IPS-18c (cell line): ENCODE measurements at regions not wholly inside any gene's neighbourhood (a gene's known extent, or its start where the extent isn't known, plus 50 kb on each side); places are given as distances from the start of the nearest gene placed in this dataset.

Experiments used
- H3K4me3 ChIP-seq: 2 replicates; pipeline ENCODE4 v1.7.0; 2013; ENCODE audit warnings: low read depth, mild to moderate bottlenecking, low read length, moderate library complexity; ENCODE audit not compliant: insufficient read depth
- H3K9me3 ChIP-seq: one replicate; pipeline ENCODE4 v1.6.1; 2013; ENCODE audit warnings: mild to moderate bottlenecking, low read length, moderate library complexity; ENCODE audit not compliant: control insufficient read depth, insufficient read depth

DNA sequence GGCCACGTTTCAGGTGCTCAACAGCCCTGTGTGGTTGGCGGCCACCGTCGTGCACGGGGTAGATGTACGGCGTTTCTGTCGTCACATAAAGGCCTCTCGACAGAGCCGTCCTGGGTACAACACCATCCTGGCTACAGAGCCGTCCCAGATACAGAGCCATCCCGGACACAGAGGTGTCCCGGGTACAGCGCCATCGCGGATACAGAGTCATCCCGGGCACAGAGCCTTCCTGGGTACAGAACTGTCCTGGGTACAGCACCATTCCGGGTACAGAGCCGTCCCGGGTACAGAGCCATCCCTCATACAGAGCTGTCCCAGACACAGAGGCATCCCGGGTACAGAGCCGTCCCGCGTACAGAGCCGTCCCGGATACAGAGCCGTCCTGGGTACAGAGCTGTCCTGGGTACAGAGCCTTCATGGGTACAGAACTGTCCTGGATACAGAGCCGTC is 222.7 kb upstream of the SOX1 start:
- Histone ChIP-seq H3K4me3 (no peak overlapping the region), H3K9me3 (peaks cover 2% of the 10 kb centered on the region)

DNA sequence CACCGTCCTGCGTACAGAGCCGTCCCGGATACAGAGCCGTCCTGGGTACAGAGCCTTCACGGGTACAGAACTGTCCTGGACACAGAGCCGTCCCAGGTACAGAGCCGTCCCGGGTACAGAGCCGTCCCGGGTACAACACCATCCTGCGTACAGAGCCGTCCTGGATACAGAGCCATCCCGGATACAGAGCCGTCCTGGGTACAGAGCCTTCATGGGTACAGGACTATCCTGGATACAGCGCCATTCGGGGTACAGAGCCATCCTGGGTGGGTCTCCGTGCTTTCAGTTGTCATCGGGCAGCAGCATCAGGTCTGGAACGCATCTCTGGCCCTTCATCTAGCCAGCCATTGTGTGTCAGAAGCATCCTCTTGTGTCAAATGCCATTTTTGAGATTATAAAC is 222.3 kb upstream of the SOX1 start:
- Histone ChIP-seq H3K9me3 (peaks cover 2% of the 10 kb centered on the region), H3K4me3 (no peak overlapping the region)

DNA sequence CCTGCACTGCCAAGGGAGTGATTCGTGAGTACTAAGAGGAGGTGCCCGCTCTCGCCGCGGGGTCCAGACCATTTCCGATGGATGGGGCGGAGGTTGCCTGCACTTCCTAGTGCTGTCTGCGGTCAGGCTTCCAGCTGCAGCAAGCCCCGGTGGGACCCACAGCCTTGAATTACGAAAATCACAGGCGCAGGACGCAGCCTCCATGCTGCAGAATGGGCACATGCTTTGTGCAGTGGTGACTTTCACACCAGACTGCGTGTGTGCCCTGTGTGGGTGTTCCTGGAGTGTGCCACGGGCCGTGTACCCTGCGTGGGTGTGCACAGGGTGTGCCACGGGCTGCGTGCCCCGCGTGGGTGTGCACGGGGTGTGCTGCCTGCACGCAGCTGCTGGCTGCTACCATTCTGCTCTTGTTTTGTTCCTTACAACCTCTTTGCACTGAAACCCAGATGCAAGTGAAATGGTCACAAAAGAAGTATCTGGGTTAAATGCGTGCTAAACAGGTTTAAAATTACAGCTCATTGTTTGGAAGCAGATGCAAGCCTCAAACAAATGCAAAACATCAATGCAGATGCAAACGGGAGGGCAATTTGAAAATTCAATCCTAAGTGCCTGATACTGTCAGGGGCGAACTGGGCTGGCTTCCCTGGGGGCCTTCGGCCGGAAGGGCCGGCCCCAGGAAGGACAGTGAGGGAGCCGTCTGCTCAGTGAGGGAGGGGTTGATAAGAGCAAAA is 221.2 kb upstream of the SOX1 start:
- Histone ChIP-seq H3K9me3 (peaks cover 2% of the 10 kb centered on the region), H3K4me3 (peak overlapping the region; percentile 32; the same call in 1 of the 2 replicates)

DNA sequence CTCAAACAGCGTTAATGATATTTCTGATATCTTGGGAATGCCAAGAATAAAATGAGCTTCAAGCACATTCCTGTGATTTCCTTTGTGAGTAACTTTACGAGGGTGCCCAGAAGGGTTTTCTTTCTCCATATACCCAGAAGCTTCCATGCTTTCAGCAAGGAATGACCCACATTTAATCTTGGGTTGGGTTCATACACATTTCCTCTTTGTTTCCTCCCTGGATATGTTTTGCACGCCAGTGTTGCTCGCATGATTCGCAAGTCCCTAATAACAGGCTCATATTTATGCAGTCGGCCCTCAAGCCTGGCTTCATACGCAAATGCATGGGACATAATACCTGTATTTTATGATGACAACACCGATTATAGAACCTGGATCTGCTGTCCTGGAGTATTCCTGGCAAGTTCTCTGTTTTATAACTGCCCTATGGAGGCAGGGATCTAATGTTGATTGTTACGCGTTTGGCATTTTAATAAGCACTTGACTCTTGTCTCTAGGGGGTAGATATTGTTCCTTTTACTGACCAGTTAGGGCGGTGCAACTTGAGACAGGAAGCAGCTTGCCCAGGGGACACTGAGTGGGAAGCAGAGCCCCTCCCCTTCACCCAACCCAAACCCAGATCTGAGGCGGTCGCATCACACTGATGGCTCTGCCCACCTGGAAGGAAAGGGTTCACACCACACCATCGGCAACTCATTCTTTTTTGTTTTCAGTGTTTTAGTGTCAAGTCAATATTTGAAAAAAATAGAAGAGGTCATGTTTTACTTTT is 220.4 kb upstream of the SOX1 start:
- Histone ChIP-seq H3K9me3 (peaks cover 2% of the 10 kb centered on the region), H3K4me3 (peak overlapping the region; percentile 0; the same call in 1 of the 2 replicates)

DNA sequence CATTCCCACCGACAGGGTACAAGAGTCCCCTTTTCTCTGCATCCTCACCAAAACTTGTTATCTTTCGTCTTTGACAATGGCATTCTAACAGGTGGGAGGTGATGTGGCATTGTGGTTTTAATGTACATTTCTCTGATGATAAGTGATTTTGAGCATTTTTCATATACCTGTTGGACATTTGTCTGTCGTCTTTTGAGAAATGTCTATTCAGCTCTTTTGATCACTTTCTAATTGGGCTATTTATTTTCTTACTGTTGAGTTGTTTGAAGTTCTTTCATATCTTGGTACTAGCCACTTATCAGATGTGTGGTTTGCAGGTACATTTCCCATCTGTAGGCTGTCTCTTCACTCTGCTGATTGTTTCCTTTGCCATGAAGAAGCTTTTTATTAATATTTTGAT is 219.0 kb upstream of the SOX1 start:
- H3K4me3 ChIP-seq: no peak overlapping the region
- peaks cover 2% of the 10 kb centered on the region for H3K9me3 ChIP-seq

DNA sequence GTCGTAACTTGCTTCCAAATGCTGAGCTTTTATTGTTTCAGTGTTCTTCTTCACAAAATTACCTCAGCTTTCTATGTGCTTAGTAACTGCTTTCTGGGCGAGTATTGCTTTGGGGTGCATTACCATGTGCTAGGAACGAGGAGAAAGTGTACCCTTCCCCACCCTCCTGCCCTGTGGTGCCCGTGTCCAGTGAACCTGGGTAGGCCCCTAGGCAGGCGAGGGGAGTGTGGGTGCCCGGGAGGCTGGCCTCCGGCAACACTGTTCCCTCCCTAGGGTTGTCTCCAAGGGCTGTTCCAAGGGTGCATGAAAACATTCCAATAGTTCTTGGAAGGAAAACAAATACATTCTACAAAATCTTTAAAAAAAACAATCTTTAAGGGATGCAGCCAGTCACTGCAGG is 216.5 kb upstream of the SOX1 start:
- H3K4me3 ChIP-seq: no peak overlapping the region
- no peaks in the 10 kb centered on the region for H3K9me3 ChIP-seq

DNA sequence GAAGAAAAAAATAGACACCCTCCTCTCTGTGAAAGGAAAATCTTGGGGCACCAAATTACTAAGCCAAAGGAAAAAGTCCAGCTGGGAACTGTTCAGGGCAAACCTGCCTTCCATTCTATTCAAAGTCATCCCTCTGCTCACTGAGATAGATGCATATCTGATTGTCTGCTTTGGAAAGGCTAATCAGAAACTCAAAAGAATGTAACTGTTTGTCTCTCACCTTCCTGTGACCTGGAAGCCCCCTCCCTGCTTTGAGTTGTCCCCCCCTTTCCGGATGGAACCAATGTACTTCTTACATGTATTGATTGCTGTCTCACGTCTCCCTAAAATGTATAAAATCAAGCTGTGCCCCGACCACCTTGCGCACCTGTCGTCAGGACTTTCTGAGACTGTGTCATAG is 216.0 kb upstream of the SOX1 start:
- H3K9me3 ChIP-seq: no peaks in the 10 kb centered on the region
- no peak overlapping the region for H3K4me3 ChIP-seq

DNA sequence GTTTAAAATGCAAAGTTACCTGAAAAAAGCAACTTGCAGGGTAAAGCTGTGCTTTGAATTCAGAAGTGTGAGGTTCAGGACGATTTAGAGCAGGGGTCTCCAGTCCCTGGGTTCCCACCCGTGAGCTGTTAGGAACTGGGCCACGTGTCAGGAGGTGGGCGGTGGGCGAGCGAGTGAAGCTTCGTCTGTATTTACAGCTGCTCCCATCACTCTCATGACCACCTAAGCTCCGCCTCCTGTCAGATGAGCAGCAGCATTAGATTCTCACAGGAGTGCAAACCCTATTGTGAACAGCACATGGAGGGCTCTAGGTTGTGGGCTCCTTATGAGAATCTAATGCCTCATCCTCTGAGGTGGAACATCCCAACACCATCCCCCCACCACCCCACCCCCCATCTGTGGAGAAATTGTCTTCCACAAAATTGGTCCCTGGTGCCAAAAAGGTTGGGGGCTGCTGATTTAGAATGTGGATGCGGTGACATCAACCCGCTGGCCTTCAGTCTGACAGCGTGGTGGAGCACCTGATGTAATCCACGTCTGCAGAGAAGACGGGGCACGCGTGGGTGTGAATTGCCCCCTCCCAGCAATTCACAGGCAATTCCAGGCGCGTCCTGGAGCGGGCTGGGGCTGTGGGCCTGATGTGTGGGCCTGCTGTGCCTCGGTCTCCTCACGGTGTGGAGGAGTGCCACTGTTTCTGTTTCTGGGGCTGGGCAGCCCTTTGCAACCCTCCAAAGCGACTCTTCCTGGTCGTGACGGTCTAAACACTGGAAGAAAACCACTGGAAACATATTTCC is 214.0 kb upstream of the SOX1 start:
- Histone ChIP-seq H3K9me3 (no peaks in the 10 kb centered on the region), H3K4me3 (no peak overlapping the region)

DNA sequence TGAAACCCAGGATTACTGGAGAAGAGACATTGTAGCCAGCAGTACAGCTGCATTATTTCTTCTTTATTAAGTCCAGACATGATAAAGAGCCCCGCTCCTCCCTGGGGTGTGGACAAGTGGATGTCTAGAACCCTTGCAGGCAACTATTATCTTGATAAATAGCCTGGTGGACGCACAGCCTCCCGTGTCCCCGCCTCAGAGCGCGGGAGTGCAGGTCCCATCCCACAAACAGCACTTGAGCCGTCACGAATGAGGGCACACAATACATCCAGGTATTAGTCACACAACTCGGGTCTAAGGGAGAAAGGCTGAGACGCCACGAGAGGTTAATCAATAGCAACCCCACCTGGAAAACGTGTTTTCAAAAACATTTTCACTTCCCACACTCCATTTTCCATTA is 213.2 kb upstream of the SOX1 start:
- Histone ChIP-seq H3K9me3 (no peaks in the 10 kb centered on the region), H3K4me3 (no peak overlapping the region)

DNA sequence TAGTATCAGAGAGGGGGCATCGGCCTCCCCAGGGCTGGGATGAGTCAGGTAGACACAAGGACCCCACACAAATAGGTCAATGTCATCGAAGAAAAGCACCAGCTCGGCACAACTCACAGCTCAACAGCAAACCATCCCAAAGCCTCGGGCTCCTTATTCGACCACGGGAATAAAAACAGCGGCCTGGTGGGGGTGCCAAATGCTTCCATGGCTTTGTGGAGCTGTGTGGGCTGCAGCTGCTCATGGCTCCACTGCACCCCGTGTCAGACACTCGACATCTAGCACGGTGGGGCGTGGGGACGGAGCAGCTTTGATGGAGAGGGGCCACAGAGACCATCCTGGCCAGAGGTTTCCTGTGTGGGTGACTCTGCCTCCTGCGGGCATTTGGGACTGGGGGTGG is 212.5 kb upstream of the SOX1 start:
- Histone ChIP-seq H3K9me3 (no peaks in the 10 kb centered on the region), H3K4me3 (no peak overlapping the region)

DNA sequence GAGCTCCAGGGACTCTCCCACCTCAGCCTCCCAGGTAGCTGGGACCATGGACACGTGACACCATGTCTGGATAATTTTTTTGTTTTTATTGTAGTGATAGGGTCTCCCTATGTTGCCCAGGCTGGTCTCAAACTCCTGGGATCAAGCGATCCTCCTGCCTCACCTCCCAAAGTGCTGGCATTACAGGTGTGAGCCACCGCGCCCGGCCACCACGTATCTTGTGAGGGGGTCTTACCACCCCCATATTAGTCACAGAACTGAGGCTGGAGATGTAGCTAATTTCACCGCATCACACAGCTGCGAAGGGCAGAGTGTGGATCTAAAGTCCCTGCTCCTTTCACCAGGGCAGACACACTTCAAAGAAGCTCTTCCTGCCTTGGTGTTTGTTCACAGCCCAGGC is 211.8 kb upstream of the SOX1 start:
- Histone ChIP-seq H3K4me3 (no peak overlapping the region), H3K9me3 (no peaks in the 10 kb centered on the region)

DNA sequence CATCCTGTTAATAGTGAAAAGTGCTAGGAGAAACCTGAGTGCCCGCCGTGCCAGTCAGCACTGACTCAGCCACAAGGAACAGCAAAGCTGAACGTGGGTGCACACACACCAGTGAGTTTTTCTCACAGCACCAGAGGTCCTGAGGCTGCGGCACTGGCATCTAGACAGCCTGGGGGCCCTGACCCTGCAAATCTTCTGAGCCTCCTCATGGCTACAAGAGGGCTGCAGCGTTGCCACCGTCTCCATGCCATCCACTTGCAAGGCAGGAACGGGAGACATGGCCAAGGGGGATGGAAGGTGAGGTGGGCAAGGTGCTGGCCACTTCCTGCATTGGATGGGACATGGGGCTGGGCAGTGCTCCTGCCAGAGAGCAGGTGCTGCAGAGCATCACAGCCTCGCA is 211.2 kb upstream of the SOX1 start:
- no peaks in the 10 kb centered on the region for H3K9me3 ChIP-seq

DNA sequence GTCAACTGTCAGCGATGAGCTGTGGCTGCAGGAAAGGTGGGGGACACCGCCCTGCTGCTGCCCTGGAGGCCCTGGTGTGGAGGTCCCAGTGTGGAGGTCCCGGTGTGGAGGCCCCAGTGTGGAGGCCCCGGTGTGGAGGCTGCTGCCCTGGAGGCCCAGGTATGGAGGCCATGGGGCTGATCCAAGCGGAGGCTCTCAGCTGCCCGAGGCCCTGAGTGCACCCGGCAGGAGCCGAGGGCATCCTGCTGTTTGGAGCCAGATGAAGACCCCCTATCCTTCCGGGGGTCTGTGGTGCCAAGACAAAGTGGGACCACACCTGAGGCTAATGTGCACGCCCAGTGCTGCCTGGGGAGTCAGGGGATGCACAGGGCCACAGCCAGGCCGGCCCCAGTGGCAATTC is 210.4 kb upstream of the SOX1 start:
- H3K9me3 ChIP-seq: no peaks in the 10 kb centered on the region
- no peak overlapping the region for H3K4me3 ChIP-seq

More for the DNA sequence above, 211.2 kb upstream of the SOX1 start:
- H3K4me3 ChIP-seq: no peak overlapping the region

DNA sequence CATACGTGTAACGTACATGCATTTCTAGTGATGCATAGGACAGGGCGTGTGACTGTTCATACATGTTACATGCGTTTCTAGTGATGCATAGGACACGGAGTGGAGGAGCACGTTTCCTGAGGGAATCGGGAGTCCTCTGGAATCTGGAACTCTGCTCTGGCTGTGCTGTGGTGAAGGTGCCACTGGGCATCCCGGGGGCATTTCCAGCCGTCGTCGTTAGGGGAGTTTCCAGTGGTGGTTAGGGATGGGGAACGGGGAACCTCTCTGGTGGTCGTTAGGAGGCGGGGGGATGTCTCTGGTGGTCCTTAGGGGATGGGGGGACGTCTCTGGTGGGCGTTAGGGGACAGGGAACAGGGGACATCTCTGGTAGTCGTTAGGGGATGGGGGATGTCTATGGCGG is 209.6 kb upstream of the SOX1 start:
- no peaks in the 10 kb centered on the region for H3K9me3 ChIP-seq
- H3K4me3 ChIP-seq: no peak overlapping the region

DNA sequence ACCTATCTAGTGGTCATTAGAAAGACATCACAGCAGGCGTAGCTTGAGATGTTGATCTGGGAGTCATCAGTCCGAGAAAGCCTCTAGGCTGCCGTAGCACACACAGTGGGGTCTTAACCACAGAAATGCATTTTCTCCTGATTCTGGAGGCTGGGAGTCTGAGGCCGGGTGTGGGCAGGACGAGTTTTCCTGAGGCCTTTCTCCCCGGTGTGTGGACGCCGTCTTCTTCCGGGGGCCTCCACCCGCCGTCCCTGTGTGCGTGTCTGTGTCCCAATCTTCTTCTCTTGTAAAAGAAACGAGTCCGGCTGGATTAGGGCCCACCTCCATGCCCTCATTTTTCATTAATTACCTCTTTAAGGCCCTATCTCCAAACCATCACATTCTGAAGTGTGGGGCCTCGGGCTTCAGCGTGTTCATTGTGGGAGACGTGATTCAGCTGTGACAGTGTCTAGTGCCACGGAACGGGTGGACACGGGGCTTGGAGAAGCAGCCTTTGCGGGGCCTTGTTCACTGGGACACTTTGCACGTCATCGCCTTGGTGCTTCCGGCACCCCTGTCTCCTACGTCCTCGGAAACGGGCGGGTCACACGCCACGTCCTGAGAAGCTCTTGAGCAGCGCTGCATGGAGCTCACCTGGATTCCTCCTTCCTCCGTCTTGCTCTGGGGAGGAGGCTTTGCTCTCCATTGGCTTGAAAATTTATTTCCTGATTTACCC is 208.9 kb upstream of the SOX1 start:
- H3K9me3 ChIP-seq: no peaks in the 10 kb centered on the region
- H3K4me3 ChIP-seq: no peak overlapping the region

DNA sequence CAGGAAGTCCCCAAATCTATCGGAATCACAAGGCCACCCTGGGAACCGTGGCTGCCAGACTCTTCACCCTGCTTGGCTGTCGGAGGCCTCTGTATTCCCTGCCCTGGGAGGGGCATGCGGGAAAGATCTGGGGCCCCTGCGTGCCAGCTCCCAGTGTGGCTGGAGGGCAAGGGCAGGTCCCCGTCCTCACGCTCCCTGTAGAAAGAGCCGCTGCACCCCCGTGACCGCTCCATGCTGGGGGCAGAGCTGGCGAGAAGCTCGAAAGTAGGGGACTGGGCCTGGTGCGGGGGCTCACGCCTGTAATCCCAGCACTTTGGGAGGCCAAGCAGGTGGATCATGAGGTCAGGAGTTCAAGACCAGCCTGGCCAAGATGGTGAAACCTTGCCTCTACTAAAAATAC is 208.4 kb upstream of the SOX1 start:
- Histone ChIP-seq H3K9me3 (no peaks in the 10 kb centered on the region), H3K4me3 (no peak overlapping the region)
